HCT116 (cell line): ENCODE measurements at regions not wholly inside any gene's neighbourhood (a gene's known extent, or its start where the extent isn't known, plus 50 kb on each side); places are given as distances from the start of the nearest gene placed in this dataset.
"Not testable (repeated sequence)": the region's sequence is repeated elsewhere in the genome, so short reads cannot be mapped to it uniquely, and the experiment has no call there.

Source experiments
- ATAC-seq: fragments of 200-7000 bp; cut with Tn5 transposase; 2 replicates; pipeline ENCODE4 v1.9.1; 2020; ENCODE audit warnings: mild to moderate bottlenecking, moderate library complexity
- BruUV-seq: library from RNA; stranded (reverse); fragments of 400-500 nt; replicated peaks from 2 replicates; lab custom pipeline; 2021; lab: Mats Ljungman, UMichigan
- CTCF ChIA-PET: fragments of 300-600 bp; sonication (Branson Sonifier 250); formaldehyde crosslinking; loops from one replicate; lab custom pipeline; 2021; ENCODE audit warnings: antibody characterized with exemption; lab: Charles Lee
- POLR2A ChIA-PET: fragments of 300-600, 350-600 bp; sonication (Branson Sonifier 250); formaldehyde crosslinking; loops from one replicate; lab custom pipeline; 2021; ENCODE audit warnings: antibody characterized with exemption; lab: Charles Lee
- RAD21 ChIA-PET, 2 experiments: fragments of 300-600 bp; sonication (Branson Sonifier 250); formaldehyde crosslinking; loops; one replicate each; lab custom pipeline; 2023; ENCODE audit warnings: low total read pairs in 2 of 2; ENCODE audit not compliant: uncharacterized antibody in 2 of 2, unreplicated experiment in 2 of 2, low non-redundant PET in 1 of 2; lab: Charles Lee
- DNase-seq: peaks from one replicate; pipeline ENCODE4 v3.0.0-alpha.2; 2010; ENCODE audit warnings: low read depth, low spot score
- H2AFZ ChIP-seq: fragments of 200-600 bp; shearing (Covaris generic), sonication (generic); 2 replicates; pipeline ENCODE4 v1.6.1; 2017; ENCODE audit warnings: low read depth, mixed run types, mixed read lengths, antibody characterized with exemption, low read length; ENCODE audit not compliant: poor library complexity, severe bottlenecking
- H3K27ac ChIP-seq: 2 replicates; pipeline ENCODE4 v1.5.1; 2012; ENCODE audit warnings: low read depth, low read length
- H3K27me3 ChIP-seq: fragments of 200-600 bp; sonication (generic); 2 replicates; pipeline ENCODE4 v1.6.1; 2016; ENCODE audit warnings: mixed run types, low read length, mixed read lengths; ENCODE audit not compliant: insufficient read depth
- H3K36me3 ChIP-seq, 2 experiments: fragments of 200-500 bp in 1 of 2; fragments of 200-600 bp in 1 of 2; sonication (Bioruptor generic) in 1 of 2; sonication (generic) in 1 of 2; 2 replicates each; pipeline versions ENCODE4 v1.5.1 to v1.6.1; 2014 to 2016; ENCODE audit warnings: low read length in 2 of 2, inconsistent platforms in 1 of 2, mixed read lengths in 1 of 2, mixed run types in 1 of 2; ENCODE audit not compliant: insufficient read depth in 2 of 2, control insufficient read depth in 1 of 2
- H3K4me1 ChIP-seq, 2 experiments: fragments of 200-600 bp in 1 of 2; sonication (generic) in 1 of 2; 2 replicates each; pipeline versions ENCODE4 v1.5.1 to v1.6.1; 2012 to 2017; ENCODE audit warnings: low read length in 2 of 2, inconsistent platforms in 1 of 2, mild to moderate bottlenecking in 1 of 2, mixed read lengths in 1 of 2, mixed run types in 1 of 2, moderate library complexity in 1 of 2; ENCODE audit not compliant: insufficient read depth in 2 of 2, control insufficient read depth in 1 of 2
- H3K4me2 ChIP-seq: fragments of 200-600 bp; sonication (generic); 2 replicates; pipeline ENCODE4 v1.6.1; 2017; ENCODE audit warnings: mixed run types, low read length, mixed read lengths
- H3K4me3 ChIP-seq, 2 experiments: fragments of 200-600 bp in 1 of 2; sonication (generic) in 1 of 2; replicated peaks in 1 of 2; 2 replicates each; pipeline ENCODE4 v1.5.1; 2011 to 2016; ENCODE audit warnings: low read length in 2 of 2, control low read depth in 1 of 2, low read depth in 1 of 2, mild to moderate bottlenecking in 1 of 2, mixed read lengths in 1 of 2, mixed run types in 1 of 2
- H3K79me2 ChIP-seq: fragments of 200-600 bp; sonication (generic); 2 replicates; pipeline ENCODE4 v1.6.1; 2017; ENCODE audit warnings: mild to moderate bottlenecking, mixed run types, low read length, moderate library complexity, mixed read lengths; ENCODE audit not compliant: insufficient read depth
- H3K9ac ChIP-seq: fragments of 200-600 bp; sonication (generic); 2 replicates; pipeline ENCODE4 v1.6.1; 2016; ENCODE audit warnings: low read length, mixed read lengths
- H3K9me2 ChIP-seq: fragments of 200-600 bp; sonication (generic), shearing (Covaris generic); 2 replicates; pipeline ENCODE4 v1.6.1; 2017; ENCODE audit warnings: mixed run types, mild to moderate bottlenecking, moderate library complexity; ENCODE audit not compliant: insufficient read depth
- H3K9me3 ChIP-seq, 2 experiments: fragments of 200-500 bp in 1 of 2; fragments of 200-600 bp in 1 of 2; sonication (Bioruptor generic) in 1 of 2; sonication (generic) in 1 of 2; 2 replicates each; pipeline ENCODE4 v1.6.1; 2014 to 2017; ENCODE audit warnings: low read length in 2 of 2, mixed read lengths in 2 of 2, inconsistent platforms in 1 of 2, low read depth in 1 of 2, mild to moderate bottlenecking in 1 of 2, mixed run types in 1 of 2, moderate library complexity in 1 of 2; ENCODE audit not compliant: control insufficient read depth in 1 of 2, insufficient read depth in 1 of 2
- H4K20me1 ChIP-seq: fragments of 200-600 bp; sonication (generic), shearing (Covaris generic); 2 replicates; pipeline ENCODE4 v1.6.1; 2017; ENCODE audit warnings: mixed run types, mild to moderate bottlenecking, moderate library complexity; ENCODE audit not compliant: insufficient read depth
- CBX3 ChIP-seq: IDR thresholded peaks from 2 replicates; pipeline ENCODE4 v1.6.1; 2012; ENCODE audit warnings: low read depth
- EGR1 ChIP-seq: IDR thresholded peaks from 2 replicates; pipeline ENCODE4 v1.6.1; 2012; ENCODE audit warnings: low read depth
- ELF1 ChIP-seq: IDR thresholded peaks from 2 replicates; pipeline ENCODE4 v1.6.1; 2012; ENCODE audit warnings: low read depth, borderline replicate concordance
- EZH2 ChIP-seq: fragments of 200-600 bp; sonication (generic); IDR thresholded peaks from 2 replicates; pipeline ENCODE4 v1.6.1; 2017; ENCODE audit warnings: antibody characterized with exemption, mixed run types
- EZH2phosphoT487 ChIP-seq: fragments of 200-600 bp; IDR thresholded peaks from 2 replicates; pipeline ENCODE4 v1.6.1; 2018; ENCODE audit warnings: antibody characterized with exemption, borderline replicate concordance
- JUND ChIP-seq: IDR thresholded peaks from 2 replicates; pipeline ENCODE4 v1.6.1; 2012
- SRF ChIP-seq: IDR thresholded peaks from 2 replicates; pipeline ENCODE4 v1.6.1; 2012; ENCODE audit warnings: low read depth
- TCF7L2 ChIP-seq: IDR thresholded peaks from 2 replicates; pipeline ENCODE4 v1.7.0; 2011; ENCODE audit warnings: borderline replicate concordance, inconsistent platforms; ENCODE audit not compliant: insufficient read depth, insufficient read length; ENCODE audit errors: extremely low read depth
- YY1 ChIP-seq: IDR thresholded peaks from 2 replicates; pipeline ENCODE4 v1.6.1; 2011; ENCODE audit warnings: low read length, low read depth, moderate library complexity, mild to moderate bottlenecking; ENCODE audit not compliant: insufficient replicate concordance; ENCODE audit errors: extremely low read depth
- ZNF274 ChIP-seq: fragments of 200-500 bp; sonication (Bioruptor generic); IDR thresholded peaks from 2 replicates; pipeline ENCODE4 v1.6.1; 2014; ENCODE audit warnings: mild to moderate bottlenecking, low read depth, low read length, inconsistent platforms
- intact Hi-C: fragments of 100-400 bp; cut with micrococcal nuclease; formaldehyde crosslinking; loops from 2 replicates; pipeline ENCODE4 v1.10.0; 2022
- TF ChIP-seq, protein P1 (sequence below): IDR thresholded peaks from 2 replicates; pipeline ENCODE4 v1.6.1; 2012
- TF ChIP-seq, protein P2 (sequence below): IDR thresholded peaks from 2 replicates; pipeline ENCODE4 v1.6.1; 2012
- TF ChIP-seq, protein P3 (sequence below), 3 experiments: fragments of 200-600 bp in 1 of 3; sonication (generic) in 1 of 3; IDR thresholded peaks in 2 of 3; conservative IDR thresholded peaks in 1 of 3; 2 replicates each; pipeline ENCODE4 v1.5.1; 2012 to 2017; ENCODE audit warnings: low read depth in 2 of 3, low read length in 2 of 3, antibody characterized with exemption in 1 of 3, borderline replicate concordance in 1 of 3, control low read depth in 1 of 3, mild to moderate bottlenecking in 1 of 3, mixed read lengths in 1 of 3, mixed run types in 1 of 3, moderate library complexity in 1 of 3; ENCODE audit not compliant: insufficient read depth in 1 of 3
- TF ChIP-seq, protein P4 (sequence below): IDR thresholded peaks from 2 replicates; pipeline ENCODE4 v1.6.1; 2012; ENCODE audit warnings: low read depth

DNA sequence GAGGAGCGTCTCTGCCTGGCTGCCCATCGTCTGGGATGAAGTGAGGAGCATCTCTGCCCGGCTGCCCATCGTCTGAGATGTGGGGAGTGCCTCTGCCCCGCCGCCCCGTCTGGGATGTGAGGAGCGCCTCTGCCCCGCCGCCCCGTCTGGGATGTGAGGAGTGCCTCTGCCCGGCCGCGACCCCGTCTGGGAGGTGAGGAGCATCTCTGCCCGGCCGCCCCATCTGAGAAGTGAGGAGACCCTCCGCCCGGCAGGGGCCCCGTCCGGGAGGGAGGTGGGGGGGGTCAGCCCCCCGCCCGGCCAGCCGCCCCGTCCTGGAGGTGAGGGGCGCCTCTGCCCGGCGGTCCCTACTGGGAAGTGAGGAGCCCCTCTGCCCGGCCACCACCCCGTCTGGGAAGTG lies 129.3 kb downstream of the ZNF486 start:
- H3K9ac ChIP-seq, ATAC-seq, H4K20me1 ChIP-seq, DNase-seq, intact Hi-C loops, BruUV-seq, H3K27ac ChIP-seq, H3K4me2 ChIP-seq, H2AFZ ChIP-seq, H3K27me3 ChIP-seq, H3K36me3 ChIP-seq, H3K9me2 ChIP-seq, H3K79me2 ChIP-seq, CTCF ChIA-PET, H3K4me3 ChIP-seq, POLR2A ChIA-PET, H3K4me1 ChIP-seq, RAD21 ChIA-PET: not testable (repeated sequence)
- peaks cover 3 to 12% of the 10 kb centered on the region in 2 experiments; a peak in 2 of 4 replicates for H3K9me3 ChIP-seq

DNA sequence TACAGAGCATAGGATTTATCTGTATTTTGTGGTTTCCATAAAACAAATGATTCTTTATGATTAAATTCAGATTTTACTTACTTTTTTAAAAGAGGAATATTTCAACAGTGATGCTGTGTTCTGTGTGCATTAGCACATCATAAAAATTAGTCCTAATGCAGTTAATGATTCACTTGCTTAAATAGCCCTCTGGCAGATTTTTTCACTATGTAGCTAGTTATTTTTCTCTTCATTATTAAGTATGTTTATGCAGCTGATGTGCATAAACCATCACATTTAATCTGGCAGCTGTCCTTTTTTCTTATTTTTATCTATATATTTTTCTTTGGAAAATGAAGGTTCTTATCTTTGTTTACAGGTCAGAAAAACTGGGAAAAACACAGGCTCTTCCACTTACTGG lies 127.2 kb downstream of the ZNF486 start:
- Histone ChIP-seq H3K9me2 (no peaks in the 10 kb centered on the region), H3K79me2 (no peaks in the 10 kb centered on the region), H3K36me3 (no peaks in the 10 kb centered on the region), H3K4me1 (no peaks in the 10 kb centered on the region), H3K27me3 (no peaks in the 10 kb centered on the region), H3K4me3 (no peak overlapping the region), H3K9ac (no peak overlapping the region), H3K4me2 (no peak overlapping the region), H3K27ac (no peak overlapping the region), H4K20me1 (no peaks in the 10 kb centered on the region), H3K9me3 (peaks cover 0 to 5% of the 10 kb centered on the region in 2 experiments; a peak in 2 of 4 replicates), H2AFZ (no peak overlapping the region)
- no TSS peak for BruUV-seq
- DNase-seq (no peak), ATAC-seq (no peak)
- intact Hi-C loops, result no loop called here
- POLR2A ChIA-PET, result no interaction called here
- RAD21 ChIA-PET, result no interaction called here
- CTCF ChIA-PET, result no interaction called here
- TF ChIP-seq EZH2phosphoT487 (no peak), EGR1 (no peak), CBX3 (no peak), ELF1 (no peak), YY1 (no peak), EZH2 (no peak), JUND (no peak), SRF (no peak), ZNF274 (no peak), TCF7L2 (no peak)
- TF ChIP-seq, protein P1, sequence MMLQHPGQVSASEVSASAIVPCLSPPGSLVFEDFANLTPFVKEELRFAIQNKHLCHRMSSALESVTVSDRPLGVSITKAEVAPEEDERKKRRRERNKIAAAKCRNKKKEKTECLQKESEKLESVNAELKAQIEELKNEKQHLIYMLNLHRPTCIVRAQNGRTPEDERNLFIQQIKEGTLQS, result no peak
- TF ChIP-seq, protein P2, sequence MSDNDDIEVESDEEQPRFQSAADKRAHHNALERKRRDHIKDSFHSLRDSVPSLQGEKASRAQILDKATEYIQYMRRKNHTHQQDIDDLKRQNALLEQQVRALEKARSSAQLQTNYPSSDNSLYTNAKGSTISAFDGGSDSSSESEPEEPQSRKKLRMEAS, result no peak
- TF ChIP-seq, protein P3, sequence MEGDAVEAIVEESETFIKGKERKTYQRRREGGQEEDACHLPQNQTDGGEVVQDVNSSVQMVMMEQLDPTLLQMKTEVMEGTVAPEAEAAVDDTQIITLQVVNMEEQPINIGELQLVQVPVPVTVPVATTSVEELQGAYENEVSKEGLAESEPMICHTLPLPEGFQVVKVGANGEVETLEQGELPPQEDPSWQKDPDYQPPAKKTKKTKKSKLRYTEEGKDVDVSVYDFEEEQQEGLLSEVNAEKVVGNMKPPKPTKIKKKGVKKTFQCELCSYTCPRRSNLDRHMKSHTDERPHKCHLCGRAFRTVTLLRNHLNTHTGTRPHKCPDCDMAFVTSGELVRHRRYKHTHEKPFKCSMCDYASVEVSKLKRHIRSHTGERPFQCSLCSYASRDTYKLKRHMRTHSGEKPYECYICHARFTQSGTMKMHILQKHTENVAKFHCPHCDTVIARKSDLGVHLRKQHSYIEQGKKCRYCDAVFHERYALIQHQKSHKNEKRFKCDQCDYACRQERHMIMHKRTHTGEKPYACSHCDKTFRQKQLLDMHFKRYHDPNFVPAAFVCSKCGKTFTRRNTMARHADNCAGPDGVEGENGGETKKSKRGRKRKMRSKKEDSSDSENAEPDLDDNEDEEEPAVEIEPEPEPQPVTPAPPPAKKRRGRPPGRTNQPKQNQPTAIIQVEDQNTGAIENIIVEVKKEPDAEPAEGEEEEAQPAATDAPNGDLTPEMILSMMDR (IDR thresholded peaks at IDR 0.05 in 2 of 3, conservative IDR thresholded peaks at IDR 0.05 in 1 of 3; ENCODE audit: borderline replicate concordance in 1 of 3, insufficient read depth in 1 of 3, low read depth in 2 of 3, low read length in 2 of 3), result no peak
- TF ChIP-seq, protein P4, sequence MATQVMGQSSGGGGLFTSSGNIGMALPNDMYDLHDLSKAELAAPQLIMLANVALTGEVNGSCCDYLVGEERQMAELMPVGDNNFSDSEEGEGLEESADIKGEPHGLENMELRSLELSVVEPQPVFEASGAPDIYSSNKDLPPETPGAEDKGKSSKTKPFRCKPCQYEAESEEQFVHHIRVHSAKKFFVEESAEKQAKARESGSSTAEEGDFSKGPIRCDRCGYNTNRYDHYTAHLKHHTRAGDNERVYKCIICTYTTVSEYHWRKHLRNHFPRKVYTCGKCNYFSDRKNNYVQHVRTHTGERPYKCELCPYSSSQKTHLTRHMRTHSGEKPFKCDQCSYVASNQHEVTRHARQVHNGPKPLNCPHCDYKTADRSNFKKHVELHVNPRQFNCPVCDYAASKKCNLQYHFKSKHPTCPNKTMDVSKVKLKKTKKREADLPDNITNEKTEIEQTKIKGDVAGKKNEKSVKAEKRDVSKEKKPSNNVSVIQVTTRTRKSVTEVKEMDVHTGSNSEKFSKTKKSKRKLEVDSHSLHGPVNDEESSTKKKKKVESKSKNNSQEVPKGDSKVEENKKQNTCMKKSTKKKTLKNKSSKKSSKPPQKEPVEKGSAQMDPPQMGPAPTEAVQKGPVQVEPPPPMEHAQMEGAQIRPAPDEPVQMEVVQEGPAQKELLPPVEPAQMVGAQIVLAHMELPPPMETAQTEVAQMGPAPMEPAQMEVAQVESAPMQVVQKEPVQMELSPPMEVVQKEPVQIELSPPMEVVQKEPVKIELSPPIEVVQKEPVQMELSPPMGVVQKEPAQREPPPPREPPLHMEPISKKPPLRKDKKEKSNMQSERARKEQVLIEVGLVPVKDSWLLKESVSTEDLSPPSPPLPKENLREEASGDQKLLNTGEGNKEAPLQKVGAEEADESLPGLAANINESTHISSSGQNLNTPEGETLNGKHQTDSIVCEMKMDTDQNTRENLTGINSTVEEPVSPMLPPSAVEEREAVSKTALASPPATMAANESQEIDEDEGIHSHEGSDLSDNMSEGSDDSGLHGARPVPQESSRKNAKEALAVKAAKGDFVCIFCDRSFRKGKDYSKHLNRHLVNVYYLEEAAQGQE, result no peak
